ENCODE measurements at regions not wholly inside any gene's neighbourhood (a gene's known extent, or its start where the extent isn't known, plus 50 kb on each side); places are given as distances from the start of the nearest gene placed in this dataset.

GRCh38 chr3:174639406-174639805 is 219.7 kb upstream of the NAALADL2 start:
- Histone ChIP-seq H3K27ac (ENCODE audit: low read depth, low read length) (no peak overlapping the region), H3K36me3 (ENCODE audit: insufficient read depth, low read length) (no peaks in the 10 kb centered on the region), H2AFZ (ENCODE audit: low read length) (no peak overlapping the region), H3K4me2 (ENCODE audit: insufficient read depth, low read length) (no peak overlapping the region), H3K4me3 (ENCODE audit: insufficient read depth, low read length) (no peak overlapping the region), H3K27me3 (ENCODE audit: insufficient read depth, low read length) (no peaks in the 10 kb centered on the region), H4K20me1 (ENCODE audit: insufficient read depth, low read length) (no peaks in the 10 kb centered on the region), H3K4me1 (ENCODE audit: insufficient read depth, low read length) (no peaks in the 10 kb centered on the region), H3K79me2 (ENCODE audit: insufficient read depth, low read length) (no peaks in the 10 kb centered on the region), H3K9me3 (ENCODE audit: low read depth, low read length) (no peaks in the 10 kb centered on the region)
- DNase-seq (ENCODE audit: insufficient read length, low spot score, missing footprints), result no peak
- TF ChIP-seq CTCF (IDR thresholded peaks at IDR 0.05; ENCODE audit: extremely low read depth, low read depth, low read length), result no peak

- no peak overlapping the region for H3K4me2 ChIP-seq (ENCODE audit: insufficient read depth, low read length)
- H3K27me3 ChIP-seq (ENCODE audit: insufficient read depth, low read length), result no peaks in the 10 kb centered on the region
- no peak overlapping the region for H2AFZ ChIP-seq (ENCODE audit: low read length)
- H4K20me1 ChIP-seq (ENCODE audit: insufficient read depth, low read length), result no peaks in the 10 kb centered on the region
- no peaks in the 10 kb centered on the region for H3K9me3 ChIP-seq (ENCODE audit: low read depth, low read length)
- no peaks in the 10 kb centered on the region for H3K4me1 ChIP-seq (ENCODE audit: insufficient read depth, low read length)
- no peaks in the 10 kb centered on the region for H3K79me2 ChIP-seq (ENCODE audit: insufficient read depth, low read length)
- no peak for TF ChIP-seq CTCF (IDR thresholded peaks at IDR 0.05; ENCODE audit: extremely low read depth, low read depth, low read length)
- peak; percentile 49 for DNase-seq (ENCODE audit: insufficient read length, low spot score, missing footprints)
- no peak overlapping the region for H3K4me3 ChIP-seq (ENCODE audit: insufficient read depth, low read length)
- H3K36me3 ChIP-seq (ENCODE audit: insufficient read depth, low read length), result no peaks in the 10 kb centered on the region
- H3K27ac ChIP-seq (ENCODE audit: low read depth, low read length), result no peak overlapping the region
These were observed 219.2 kb upstream of the NAALADL2 start for GRCh38 chr3:174639970-174640369.

- no peak for DNase-seq (ENCODE audit: insufficient read length, low spot score, missing footprints)
These were observed 218.2 kb upstream of the NAALADL2 start for GRCh38 chr3:174640932-174641331.

GRCh38 chr3:174644287-174644686 is 214.8 kb upstream of the NAALADL2 start:
- H3K4me1 ChIP-seq (ENCODE audit: insufficient read depth, low read length), result no peaks in the 10 kb centered on the region
- H2AFZ ChIP-seq (ENCODE audit: low read length), result no peak overlapping the region
- H3K9me3 ChIP-seq (ENCODE audit: low read depth, low read length), result no peaks in the 10 kb centered on the region
- H3K27me3 ChIP-seq (ENCODE audit: insufficient read depth, low read length), result no peaks in the 10 kb centered on the region
- H3K79me2 ChIP-seq (ENCODE audit: insufficient read depth, low read length), result no peaks in the 10 kb centered on the region
- no peak for DNase-seq (ENCODE audit: insufficient read length, low spot score, missing footprints)
- H3K36me3 ChIP-seq (ENCODE audit: insufficient read depth, low read length), result no peaks in the 10 kb centered on the region
- no peak overlapping the region for H3K27ac ChIP-seq (ENCODE audit: low read depth, low read length)
- H4K20me1 ChIP-seq (ENCODE audit: insufficient read depth, low read length), result no peaks in the 10 kb centered on the region
- no peak overlapping the region for H3K4me2 ChIP-seq (ENCODE audit: insufficient read depth, low read length)
- no peak overlapping the region for H3K4me3 ChIP-seq (ENCODE audit: insufficient read depth, low read length)
- TF ChIP-seq CTCF (IDR thresholded peaks at IDR 0.05; ENCODE audit: extremely low read depth, low read depth, low read length), result no peak

More at GRCh38 chr3:174640932-174641331, 218.2 kb upstream of the NAALADL2 start:
- H3K4me2 ChIP-seq (ENCODE audit: insufficient read depth, low read length), result no peak overlapping the region
- no peaks in the 10 kb centered on the region for H3K27me3 ChIP-seq (ENCODE audit: insufficient read depth, low read length)
- H3K9me3 ChIP-seq (ENCODE audit: low read depth, low read length), result no peaks in the 10 kb centered on the region
- H3K4me1 ChIP-seq (ENCODE audit: insufficient read depth, low read length), result no peaks in the 10 kb centered on the region
- H3K36me3 ChIP-seq (ENCODE audit: insufficient read depth, low read length), result no peaks in the 10 kb centered on the region
- no peaks in the 10 kb centered on the region for H4K20me1 ChIP-seq (ENCODE audit: insufficient read depth, low read length)
- no peak overlapping the region for H2AFZ ChIP-seq (ENCODE audit: low read length)
- H3K79me2 ChIP-seq (ENCODE audit: insufficient read depth, low read length), result no peaks in the 10 kb centered on the region
- no peak overlapping the region for H3K27ac ChIP-seq (ENCODE audit: low read depth, low read length)
- H3K4me3 ChIP-seq (ENCODE audit: insufficient read depth, low read length), result no peak overlapping the region
- TF ChIP-seq CTCF (IDR thresholded peaks at IDR 0.05; ENCODE audit: extremely low read depth, low read depth, low read length), result no peak
